ENCODE measurements at regions not wholly inside any gene's neighbourhood (a gene's known extent, or its start where the extent isn't known, plus 50 kb on each side); places are given as distances from the start of the nearest gene placed in this dataset.

DNA sequence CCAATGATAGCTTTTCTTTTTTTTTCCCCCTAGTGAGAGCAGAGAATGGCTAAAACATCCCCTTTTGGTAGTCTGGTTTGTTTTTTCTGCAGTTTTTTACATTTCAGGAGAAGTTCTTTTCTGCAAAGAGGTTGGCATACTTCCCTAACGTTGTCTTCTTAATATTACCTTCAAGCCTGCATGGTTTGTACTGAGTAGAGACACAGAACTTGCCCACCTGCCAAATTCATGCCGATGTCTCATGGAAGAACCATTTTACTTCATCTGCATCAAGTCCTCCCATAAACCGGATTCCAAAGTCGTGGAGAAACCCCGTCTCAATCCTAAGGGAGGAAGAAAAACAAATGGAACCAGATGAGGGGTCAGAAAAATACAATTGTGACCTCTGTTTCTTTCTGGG, 89.7 kb downstream of the SHOX start:
- TF ChIP-seq, protein P1, sequence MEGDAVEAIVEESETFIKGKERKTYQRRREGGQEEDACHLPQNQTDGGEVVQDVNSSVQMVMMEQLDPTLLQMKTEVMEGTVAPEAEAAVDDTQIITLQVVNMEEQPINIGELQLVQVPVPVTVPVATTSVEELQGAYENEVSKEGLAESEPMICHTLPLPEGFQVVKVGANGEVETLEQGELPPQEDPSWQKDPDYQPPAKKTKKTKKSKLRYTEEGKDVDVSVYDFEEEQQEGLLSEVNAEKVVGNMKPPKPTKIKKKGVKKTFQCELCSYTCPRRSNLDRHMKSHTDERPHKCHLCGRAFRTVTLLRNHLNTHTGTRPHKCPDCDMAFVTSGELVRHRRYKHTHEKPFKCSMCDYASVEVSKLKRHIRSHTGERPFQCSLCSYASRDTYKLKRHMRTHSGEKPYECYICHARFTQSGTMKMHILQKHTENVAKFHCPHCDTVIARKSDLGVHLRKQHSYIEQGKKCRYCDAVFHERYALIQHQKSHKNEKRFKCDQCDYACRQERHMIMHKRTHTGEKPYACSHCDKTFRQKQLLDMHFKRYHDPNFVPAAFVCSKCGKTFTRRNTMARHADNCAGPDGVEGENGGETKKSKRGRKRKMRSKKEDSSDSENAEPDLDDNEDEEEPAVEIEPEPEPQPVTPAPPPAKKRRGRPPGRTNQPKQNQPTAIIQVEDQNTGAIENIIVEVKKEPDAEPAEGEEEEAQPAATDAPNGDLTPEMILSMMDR (conservative IDR thresholded peaks at IDR 0.05 in 1 of 2, IDR thresholded peaks at IDR 0.05 in 1 of 2; ENCODE audit: extremely low read depth in 1 of 2, insufficient read depth in 1 of 2, low read depth in 1 of 2, low read length in 2 of 2): no peak
- TF ChIP-seq EZH2 (IDR thresholded peaks at IDR 0.05; ENCODE audit: borderline replicate concordance, low read length): no peak

Data from mammary epithelial cell (primary cell).